ENCODE measurements at regions not wholly inside any gene's neighbourhood (a gene's known extent, or its start where the extent isn't known, plus 50 kb on each side); places are given as distances from the start of the nearest gene placed in this dataset.

- no peaks in the 10 kb centered on the region for H3K27me3 ChIP-seq
- no peaks in the 10 kb centered on the region for H3K9me3 ChIP-seq
- 0 to 71% methylated on average over 1 to 4 of the region's 4 CpGs for WGBS, 2 donors (ENCODE audit: low coverage in 1 of 2)
- no peak for TF ChIP-seq POLR2AphosphoS5 (IDR thresholded peaks at IDR 0.05)
- TF ChIP-seq EP300 (IDR thresholded peaks at IDR 0.05), result no peak
- TF ChIP-seq POLR2A (IDR thresholded peaks at IDR 0.05), result no peak
- TF ChIP-seq CTCF (IDR thresholded peaks at IDR 0.05), result no peak
- no peak for ATAC-seq
- H3K4me3 ChIP-seq, result no peak overlapping the region
- no peak overlapping the region for H3K27ac ChIP-seq
- H3K36me3 ChIP-seq, result no peaks in the 10 kb centered on the region
- H3K4me1 ChIP-seq, result no peaks in the 10 kb centered on the region
These were observed 170.1 kb downstream of the PAH start for GRCh38 chr12:102746963-102747362.

GRCh38 chr12:102745971-102746600 lies 171.0 kb downstream of the PAH start:
- ATAC-seq, result no peak
- TF ChIP-seq EP300 (IDR thresholded peaks at IDR 0.05) (no peak), POLR2AphosphoS5 (IDR thresholded peaks at IDR 0.05) (no peak), POLR2A (IDR thresholded peaks at IDR 0.05) (no peak), CTCF (IDR thresholded peaks at IDR 0.05) (no peak)
- Histone ChIP-seq H3K4me1 (no peaks in the 10 kb centered on the region), H3K27me3 (no peaks in the 10 kb centered on the region), H3K4me3 (no peak overlapping the region), H3K9me3 (no peaks in the 10 kb centered on the region), H3K36me3 (no peaks in the 10 kb centered on the region), H3K27ac (no peak overlapping the region)
- 16 to 45% methylated on average over 6 to 7 of the region's 8 CpGs for WGBS, 2 donors (ENCODE audit: low coverage in 1 of 2)

- ATAC-seq, result no peak
- TF ChIP-seq POLR2A (IDR thresholded peaks at IDR 0.05) (no peak), CTCF (IDR thresholded peaks at IDR 0.05) (no peak), POLR2AphosphoS5 (IDR thresholded peaks at IDR 0.05) (no peak), EP300 (IDR thresholded peaks at IDR 0.05) (no peak)
- H3K27ac ChIP-seq, result no peak overlapping the region
These were observed 175.8 kb downstream of the PAH start for GRCh38 chr12:102741196-102741595.

GRCh38 chr12:102740141-102740955 lies 176.7 kb downstream of the PAH start:
- Histone ChIP-seq H3K4me1 (no peaks in the 10 kb centered on the region), H3K27me3 (no peaks in the 10 kb centered on the region), H3K9me3 (no peaks in the 10 kb centered on the region), H3K27ac (no peak overlapping the region), H3K36me3 (no peaks in the 10 kb centered on the region), H3K4me3 (no peak overlapping the region)
- ATAC-seq, result no peak
- WGBS, 2 donors (ENCODE audit: low coverage in 1 of 2), result 20 to 24% methylated on average over 3 of the region's 3 CpGs
- TF ChIP-seq POLR2A (IDR thresholded peaks at IDR 0.05), result no peak
- no peak for TF ChIP-seq EP300 (IDR thresholded peaks at IDR 0.05)
- no peak for TF ChIP-seq POLR2AphosphoS5 (IDR thresholded peaks at IDR 0.05)
- no peak for TF ChIP-seq CTCF (IDR thresholded peaks at IDR 0.05)

More at GRCh38 chr12:102741196-102741595, 175.8 kb downstream of the PAH start:
- no peak overlapping the region for H3K4me3 ChIP-seq
- no peaks in the 10 kb centered on the region for H3K36me3 ChIP-seq
- no peaks in the 10 kb centered on the region for H3K4me1 ChIP-seq
- WGBS, 2 donors (ENCODE audit: low coverage in 1 of 2), result 64 to 77% methylated on average over 3 of the region's 3 CpGs
- no peaks in the 10 kb centered on the region for H3K9me3 ChIP-seq
- H3K27me3 ChIP-seq, result no peaks in the 10 kb centered on the region

GRCh38 chr12:102736328-102736727 lies 180.7 kb downstream of the PAH start:
- Histone ChIP-seq H3K27me3 (no peaks in the 10 kb centered on the region), H3K27ac (no peak overlapping the region), H3K4me1 (no peaks in the 10 kb centered on the region), H3K4me3 (no peak overlapping the region), H3K36me3 (no peaks in the 10 kb centered on the region), H3K9me3 (no peaks in the 10 kb centered on the region)
- no peak for ATAC-seq
- no peak for TF ChIP-seq POLR2AphosphoS5 (IDR thresholded peaks at IDR 0.05)
- no peak for TF ChIP-seq CTCF (IDR thresholded peaks at IDR 0.05)
- WGBS, 2 donors (ENCODE audit: low coverage in 1 of 2), result 91 to 100% methylated on average over 1 of the region's 1 CpG

Measured in gastroesophageal sphincter (tissue), 4 donors.